GM11168 (cell line): ENCODE measurements at regions not wholly inside any gene's neighbourhood (a gene's known extent, or its start where the extent isn't known, plus 50 kb on each side); places are given as distances from the start of the nearest gene placed in this dataset.

Source experiments
- in situ Hi-C: fragments of 300-500 bp; cut with MboI; formaldehyde crosslinking; loops from one replicate; pipeline ENCODE4 v1.12.0; 2022; ENCODE audit warnings: low sequenced_read_pairs; ENCODE audit not compliant: unreplicated experiment

GRCh38 chr6:23905133-23905815 is 220.7 kb upstream of the NRSN1 start:
- in situ Hi-C loops = no loop called here

GRCh38 chr6:23910420-23910819 is 215.6 kb upstream of the NRSN1 start:
- in situ Hi-C loops = no loop called here

GRCh38 chr6:23927935-23928334 is 198.1 kb upstream of the NRSN1 start:
- in situ Hi-C loops = no loop called here

GRCh38 chr6:23929201-23929600 is 196.8 kb upstream of the NRSN1 start:
- in situ Hi-C loops = no loop called here

GRCh38 chr6:23940466-23940865 is 185.5 kb upstream of the NRSN1 start:
- in situ Hi-C loops = no loop called here

GRCh38 chr6:23951691-23952090 is 174.3 kb upstream of the NRSN1 start:
- in situ Hi-C loops = no loop called here

GRCh38 chr6:23952245-23952644 is 173.8 kb upstream of the NRSN1 start:
- in situ Hi-C loops = no loop called here

- in situ Hi-C loops = no loop called here
These were observed 172.0 kb upstream of the NRSN1 start for GRCh38 chr6:23953976-23954375.

GRCh38 chr6:23957017-23957416 is 169.0 kb upstream of the NRSN1 start:
- in situ Hi-C loops = no loop called here

GRCh38 chr6:23964865-23965264 is 161.2 kb upstream of the NRSN1 start:
- in situ Hi-C loops = no loop called here

- in situ Hi-C loops = no loop called here
These were observed 156.7 kb upstream of the NRSN1 start for GRCh38 chr6:23969344-23969743.

GRCh38 chr6:23977706-23978105 is 148.3 kb upstream of the NRSN1 start:
- in situ Hi-C loops = no loop called here

- in situ Hi-C loops = no loop called here
These were observed 145.1 kb upstream of the NRSN1 start for GRCh38 chr6:23980965-23981364.

GRCh38 chr6:23981923-23982322 is 144.1 kb upstream of the NRSN1 start:
- in situ Hi-C loops = no loop called here

- in situ Hi-C loops = no loop called here
These were observed 142.3 kb upstream of the NRSN1 start for GRCh38 chr6:23983735-23984134.

- in situ Hi-C loops = no loop called here
These were observed 141.0 kb upstream of the NRSN1 start for GRCh38 chr6:23985015-23985414.

GRCh38 chr6:23989885-23990533 is 136.0 kb upstream of the NRSN1 start:
- in situ Hi-C loops = no loop called here

- in situ Hi-C loops = no loop called here
These were observed 132.0 kb upstream of the NRSN1 start for GRCh38 chr6:23994013-23994412.

GRCh38 chr6:24004062-24004461 is 122.0 kb upstream of the NRSN1 start:
- in situ Hi-C loops = no loop called here

GRCh38 chr6:24004659-24005058 is 121.4 kb upstream of the NRSN1 start:
- in situ Hi-C loops = no loop called here

- in situ Hi-C loops = no loop called here
These were observed 119.8 kb upstream of the NRSN1 start for GRCh38 chr6:24006254-24006653.

GRCh38 chr6:24009319-24009718 is 116.7 kb upstream of the NRSN1 start:
- in situ Hi-C loops = no loop called here
